ENCODE measurements at regions not wholly inside any gene's neighbourhood (a gene's known extent, or its start where the extent isn't known, plus 50 kb on each side); places are given as distances from the start of the nearest gene placed in this dataset.

GRCh38 chr5:51279983-51280706, 103.1 kb upstream of the ISL1 start:
- TF ChIP-seq POLR2AphosphoS5 (IDR thresholded peaks at IDR 0.05; ENCODE audit: low read depth), result no peak
- no peak for TF ChIP-seq GABPA (IDR thresholded peaks at IDR 0.05; ENCODE audit: low read depth)
- TF ChIP-seq, protein P1, sequence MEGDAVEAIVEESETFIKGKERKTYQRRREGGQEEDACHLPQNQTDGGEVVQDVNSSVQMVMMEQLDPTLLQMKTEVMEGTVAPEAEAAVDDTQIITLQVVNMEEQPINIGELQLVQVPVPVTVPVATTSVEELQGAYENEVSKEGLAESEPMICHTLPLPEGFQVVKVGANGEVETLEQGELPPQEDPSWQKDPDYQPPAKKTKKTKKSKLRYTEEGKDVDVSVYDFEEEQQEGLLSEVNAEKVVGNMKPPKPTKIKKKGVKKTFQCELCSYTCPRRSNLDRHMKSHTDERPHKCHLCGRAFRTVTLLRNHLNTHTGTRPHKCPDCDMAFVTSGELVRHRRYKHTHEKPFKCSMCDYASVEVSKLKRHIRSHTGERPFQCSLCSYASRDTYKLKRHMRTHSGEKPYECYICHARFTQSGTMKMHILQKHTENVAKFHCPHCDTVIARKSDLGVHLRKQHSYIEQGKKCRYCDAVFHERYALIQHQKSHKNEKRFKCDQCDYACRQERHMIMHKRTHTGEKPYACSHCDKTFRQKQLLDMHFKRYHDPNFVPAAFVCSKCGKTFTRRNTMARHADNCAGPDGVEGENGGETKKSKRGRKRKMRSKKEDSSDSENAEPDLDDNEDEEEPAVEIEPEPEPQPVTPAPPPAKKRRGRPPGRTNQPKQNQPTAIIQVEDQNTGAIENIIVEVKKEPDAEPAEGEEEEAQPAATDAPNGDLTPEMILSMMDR (IDR thresholded peaks at IDR 0.05; ENCODE audit: insufficient read depth, low read length), result no peak
- TF ChIP-seq REST (IDR thresholded peaks at IDR 0.05; ENCODE audit: insufficient replicate concordance, low read depth), result no peak
- no peak for TF ChIP-seq SPI1 (IDR thresholded peaks at IDR 0.05; ENCODE audit: borderline replicate concordance, low read depth)
- no peak overlapping the region for H3K4me3 ChIP-seq (replicated peaks; ENCODE audit: insufficient read depth, low read length)
- DNase-seq (ENCODE audit: low read depth in 1 of 2, low spot score in 1 of 2), result no peak
- H3K27ac ChIP-seq (replicated peaks), result no peak overlapping the region
- no peaks in the 10 kb centered on the region for H3K27me3 ChIP-seq (ENCODE audit: insufficient read depth, poor library complexity, severe bottlenecking)

DNA sequence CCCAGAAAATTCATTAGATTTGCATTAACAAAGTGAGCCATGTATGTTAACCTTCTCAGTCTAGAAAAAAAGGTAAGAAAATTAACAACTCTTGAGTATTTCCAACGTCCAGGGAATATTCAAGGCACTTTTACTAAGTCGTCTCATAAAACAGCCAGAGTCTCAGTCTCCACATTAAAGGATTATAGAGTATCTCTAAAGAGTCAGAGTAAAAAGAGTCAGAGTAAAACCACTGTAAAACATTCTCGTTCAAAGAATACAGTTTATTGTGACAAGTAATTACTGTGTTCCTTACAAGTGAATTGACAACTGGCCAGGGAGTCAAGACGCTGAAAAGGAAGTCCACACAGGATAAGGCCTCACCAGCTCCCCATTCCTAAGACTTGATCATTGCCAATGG, 97.2 kb upstream of the ISL1 start:
- Histone ChIP-seq H3K27ac (replicated peaks) (no peak overlapping the region), H3K27me3 (ENCODE audit: insufficient read depth, poor library complexity, severe bottlenecking) (no peaks in the 10 kb centered on the region), H3K4me3 (replicated peaks; ENCODE audit: insufficient read depth, low read length) (no peak overlapping the region)
- TF ChIP-seq REST (IDR thresholded peaks at IDR 0.05; ENCODE audit: insufficient replicate concordance, low read depth) (no peak), POLR2AphosphoS5 (IDR thresholded peaks at IDR 0.05; ENCODE audit: low read depth) (no peak), SPI1 (IDR thresholded peaks at IDR 0.05; ENCODE audit: borderline replicate concordance, low read depth) (no peak), GABPA (IDR thresholded peaks at IDR 0.05; ENCODE audit: low read depth) (no peak)
- TF ChIP-seq, protein P1 (IDR thresholded peaks at IDR 0.05; ENCODE audit: insufficient read depth, low read length), result no peak
- DNase-seq (ENCODE audit: low read depth in 1 of 2, low spot score in 1 of 2), result no peak

- TF ChIP-seq, protein P1 (IDR thresholded peaks at IDR 0.05; ENCODE audit: insufficient read depth, low read length), result no peak
- no peak for TF ChIP-seq GABPA (IDR thresholded peaks at IDR 0.05; ENCODE audit: low read depth)
- TF ChIP-seq REST (IDR thresholded peaks at IDR 0.05; ENCODE audit: insufficient replicate concordance, low read depth), result no peak
- no peak for TF ChIP-seq SPI1 (IDR thresholded peaks at IDR 0.05; ENCODE audit: borderline replicate concordance, low read depth)
- TF ChIP-seq POLR2AphosphoS5 (IDR thresholded peaks at IDR 0.05; ENCODE audit: low read depth), result no peak
- H3K27me3 ChIP-seq (ENCODE audit: insufficient read depth, poor library complexity, severe bottlenecking), result no peaks in the 10 kb centered on the region
Measured at GRCh38 chr5:51302343-51302742, 80.9 kb upstream of the ISL1 start.

More at GRCh38 chr5:51302343-51302742, 80.9 kb upstream of the ISL1 start:
- no peak for DNase-seq (ENCODE audit: low read depth in 1 of 2, low spot score in 1 of 2)
- H3K27ac ChIP-seq (replicated peaks), result no peak overlapping the region
- no peak overlapping the region for H3K4me3 ChIP-seq (replicated peaks; ENCODE audit: insufficient read depth, low read length)
